HEK293 (cell line): ENCODE measurements at regions not wholly inside any gene's neighbourhood (a gene's known extent, or its start where the extent isn't known, plus 50 kb on each side); places are given as distances from the start of the nearest gene placed in this dataset.

Experiments
- CTCF ChIA-PET: fragments of 350-600 bp; formaldehyde crosslinking; extraction: SDS; loops from one replicate; lab custom pipeline; 2021; ENCODE audit warnings: antibody characterized with exemption; lab: Yijun Ruan, JAX
- POLR2A ChIA-PET: fragments of 300-600 bp; formaldehyde crosslinking; extraction: SDS; loops from one replicate; lab custom pipeline; 2020; ENCODE audit warnings: antibody characterized with exemption, inconsistent platforms; lab: Yijun Ruan, JAX
- H3K27ac ChIP-seq: fragments of 200-500 bp; sonication (Bioruptor generic); 2 replicates; pipeline ENCODE4 v1.5.1; 2014; ENCODE audit warnings: low read depth, low read length, control low read depth, inconsistent platforms; ENCODE audit errors: extremely low read depth
- H3K36me3 ChIP-seq, 2 experiments: fragments of 200-500 bp in 1 of 2; sonication (Bioruptor generic) in 1 of 2; 1 replicate in 1 of 2; 2 replicates in 1 of 2; pipeline ENCODE4 v1.5.1; 2014 to 2017; ENCODE audit warnings: inconsistent platforms in 2 of 2, low read length in 2 of 2; ENCODE audit not compliant: control insufficient read depth in 2 of 2, insufficient read depth in 1 of 2
- H3K4me1 ChIP-seq: fragments of 200-500 bp; sonication (Bioruptor generic); 2 replicates; pipeline ENCODE4 v1.5.1; 2014; ENCODE audit warnings: mild to moderate bottlenecking, low read length, inconsistent platforms; ENCODE audit not compliant: control insufficient read depth, insufficient read depth
- H3K4me3 ChIP-seq: 2 replicates; pipeline ENCODE4 v1.5.1; 2011; ENCODE audit warnings: low read depth, mild to moderate bottlenecking, control low read depth, low read length, moderate library complexity
- H3K9me3 ChIP-seq: fragments of 200-500 bp; sonication (Bioruptor generic); 2 replicates; pipeline ENCODE4 v1.5.1; 2014; ENCODE audit warnings: low read depth, low read length, inconsistent platforms; ENCODE audit not compliant: control insufficient read depth, insufficient read depth
- HOXA7 ChIP-seq: sonication (generic); formaldehyde crosslinking; IDR thresholded peaks from 2 replicates; pipeline ENCODE4 v1.8.1; 2022; ENCODE audit warnings: missing genetic modification reagents, borderline replicate concordance
- ZFP41 ChIP-seq: fragments of 450-650 bp; formaldehyde crosslinking; IDR thresholded peaks from 2 replicates; pipeline ENCODE4 v1.5.1; 2016; ENCODE audit warnings: missing biosample characterization, missing genetic modification characterization, borderline replicate concordance
- ZNF214 ChIP-seq: fragments of 450-650 bp; formaldehyde crosslinking; IDR thresholded peaks from 2 replicates; pipeline ENCODE4 v1.5.1; 2017; ENCODE audit warnings: missing biosample characterization, mild to moderate bottlenecking, missing genetic modification characterization, borderline replicate concordance
- ZNF266 ChIP-seq: fragments of 450-650 bp; formaldehyde crosslinking; IDR thresholded peaks from 2 replicates; pipeline ENCODE4 v1.5.1; 2016; ENCODE audit warnings: missing biosample characterization, missing genetic modification characterization, low read depth
- ZNF354C ChIP-seq: fragments of 450-650 bp; formaldehyde crosslinking; IDR thresholded peaks from 2 replicates; pipeline ENCODE4 v1.5.1; 2016; ENCODE audit warnings: missing biosample characterization, missing genetic modification characterization, low read depth, borderline replicate concordance
- ZNF529 ChIP-seq: fragments of 450-650 bp; formaldehyde crosslinking; IDR thresholded peaks from 2 replicates; pipeline ENCODE4 v1.5.1; 2017; ENCODE audit warnings: missing genetic modification characterization, missing biosample characterization; ENCODE audit not compliant: insufficient replicate concordance
- ZNF600 ChIP-seq: fragments of 450-650 bp; formaldehyde crosslinking; IDR thresholded peaks from 2 replicates; pipeline ENCODE4 v1.5.1; 2016; ENCODE audit warnings: missing biosample characterization, missing genetic modification characterization
- ZNF623 ChIP-seq: fragments of 450-650 bp; formaldehyde crosslinking; IDR thresholded peaks from 2 replicates; pipeline ENCODE4 v1.5.1; 2016; ENCODE audit warnings: missing biosample characterization, missing genetic modification characterization
- ZNF658 ChIP-seq: fragments of 450-650 bp; formaldehyde crosslinking; IDR thresholded peaks from 2 replicates; pipeline ENCODE4; 2016; ENCODE audit warnings: missing biosample characterization, missing genetic modification characterization
- TF ChIP-seq, protein P1 (sequence below): fragments of 450-650 bp; formaldehyde crosslinking; IDR thresholded peaks from 2 replicates; pipeline ENCODE4 v1.5.1; 2016; ENCODE audit warnings: missing biosample characterization, missing genetic modification characterization
- TF ChIP-seq, protein P2 (sequence below): fragments of 450-650 bp; formaldehyde crosslinking; IDR thresholded peaks from 2 replicates; pipeline ENCODE4 v1.5.1; 2016; ENCODE audit warnings: missing biosample characterization, missing genetic modification characterization
- TF ChIP-seq, protein P3 (sequence below): fragments of 450-650 bp; formaldehyde crosslinking; optimal IDR thresholded peaks from 2 replicates; pipeline ENCODE3; 2016; ENCODE audit warnings: missing biosample characterization, mild to moderate bottlenecking, missing genetic modification characterization
- TF ChIP-seq, protein P4 (sequence below): fragments of 450-650 bp; formaldehyde crosslinking; IDR thresholded peaks from 2 replicates; pipeline ENCODE4 v1.5.1; 2016; ENCODE audit warnings: missing biosample characterization, missing genetic modification characterization, low read depth
- TF ChIP-seq, protein P5 (sequence below): fragments of 450-650 bp; formaldehyde crosslinking; IDR thresholded peaks from 2 replicates; pipeline ENCODE4 v1.5.1; 2016; ENCODE audit warnings: missing biosample characterization, missing genetic modification characterization

DNA sequence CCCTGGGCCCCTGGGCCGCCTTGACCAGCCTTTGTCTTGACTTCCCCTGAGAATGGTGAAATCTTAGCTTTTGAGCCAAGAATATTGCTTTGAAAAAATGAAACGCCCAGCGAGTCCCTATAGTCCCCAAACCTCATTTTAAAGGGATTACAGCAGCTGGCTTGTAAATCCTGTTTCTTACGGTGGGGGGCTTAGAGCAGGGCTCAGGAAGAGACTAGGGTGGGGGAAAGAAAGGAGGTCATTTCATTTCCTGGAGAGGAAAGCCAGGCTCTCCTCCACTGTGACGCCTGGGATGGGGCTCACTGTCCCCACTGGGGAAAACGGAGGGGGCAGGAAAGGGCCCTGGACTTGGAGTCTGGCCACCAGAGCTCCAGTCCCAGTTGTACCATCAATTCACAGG lies 72.2 kb upstream of the ALX4 start:
- POLR2A ChIA-PET: no interaction called here
- Histone ChIP-seq H3K36me3 (no peaks in the 10 kb centered on the region), H3K27ac (no peak overlapping the region), H3K9me3 (no peaks in the 10 kb centered on the region), H3K4me3 (no peak overlapping the region), H3K4me1 (no peaks in the 10 kb centered on the region)
- CTCF ChIA-PET: interaction anchor here (0.9 kb wide), 1 partner anchor 96 kb away, joined by 3 read pairs; no protein-coding TSS in a partner anchor
- TF ChIP-seq, protein P1, sequence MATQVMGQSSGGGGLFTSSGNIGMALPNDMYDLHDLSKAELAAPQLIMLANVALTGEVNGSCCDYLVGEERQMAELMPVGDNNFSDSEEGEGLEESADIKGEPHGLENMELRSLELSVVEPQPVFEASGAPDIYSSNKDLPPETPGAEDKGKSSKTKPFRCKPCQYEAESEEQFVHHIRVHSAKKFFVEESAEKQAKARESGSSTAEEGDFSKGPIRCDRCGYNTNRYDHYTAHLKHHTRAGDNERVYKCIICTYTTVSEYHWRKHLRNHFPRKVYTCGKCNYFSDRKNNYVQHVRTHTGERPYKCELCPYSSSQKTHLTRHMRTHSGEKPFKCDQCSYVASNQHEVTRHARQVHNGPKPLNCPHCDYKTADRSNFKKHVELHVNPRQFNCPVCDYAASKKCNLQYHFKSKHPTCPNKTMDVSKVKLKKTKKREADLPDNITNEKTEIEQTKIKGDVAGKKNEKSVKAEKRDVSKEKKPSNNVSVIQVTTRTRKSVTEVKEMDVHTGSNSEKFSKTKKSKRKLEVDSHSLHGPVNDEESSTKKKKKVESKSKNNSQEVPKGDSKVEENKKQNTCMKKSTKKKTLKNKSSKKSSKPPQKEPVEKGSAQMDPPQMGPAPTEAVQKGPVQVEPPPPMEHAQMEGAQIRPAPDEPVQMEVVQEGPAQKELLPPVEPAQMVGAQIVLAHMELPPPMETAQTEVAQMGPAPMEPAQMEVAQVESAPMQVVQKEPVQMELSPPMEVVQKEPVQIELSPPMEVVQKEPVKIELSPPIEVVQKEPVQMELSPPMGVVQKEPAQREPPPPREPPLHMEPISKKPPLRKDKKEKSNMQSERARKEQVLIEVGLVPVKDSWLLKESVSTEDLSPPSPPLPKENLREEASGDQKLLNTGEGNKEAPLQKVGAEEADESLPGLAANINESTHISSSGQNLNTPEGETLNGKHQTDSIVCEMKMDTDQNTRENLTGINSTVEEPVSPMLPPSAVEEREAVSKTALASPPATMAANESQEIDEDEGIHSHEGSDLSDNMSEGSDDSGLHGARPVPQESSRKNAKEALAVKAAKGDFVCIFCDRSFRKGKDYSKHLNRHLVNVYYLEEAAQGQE: no peak
- TF ChIP-seq ZNF623 (tag by site-specific recombination): no peak
- TF ChIP-seq, protein P2, sequence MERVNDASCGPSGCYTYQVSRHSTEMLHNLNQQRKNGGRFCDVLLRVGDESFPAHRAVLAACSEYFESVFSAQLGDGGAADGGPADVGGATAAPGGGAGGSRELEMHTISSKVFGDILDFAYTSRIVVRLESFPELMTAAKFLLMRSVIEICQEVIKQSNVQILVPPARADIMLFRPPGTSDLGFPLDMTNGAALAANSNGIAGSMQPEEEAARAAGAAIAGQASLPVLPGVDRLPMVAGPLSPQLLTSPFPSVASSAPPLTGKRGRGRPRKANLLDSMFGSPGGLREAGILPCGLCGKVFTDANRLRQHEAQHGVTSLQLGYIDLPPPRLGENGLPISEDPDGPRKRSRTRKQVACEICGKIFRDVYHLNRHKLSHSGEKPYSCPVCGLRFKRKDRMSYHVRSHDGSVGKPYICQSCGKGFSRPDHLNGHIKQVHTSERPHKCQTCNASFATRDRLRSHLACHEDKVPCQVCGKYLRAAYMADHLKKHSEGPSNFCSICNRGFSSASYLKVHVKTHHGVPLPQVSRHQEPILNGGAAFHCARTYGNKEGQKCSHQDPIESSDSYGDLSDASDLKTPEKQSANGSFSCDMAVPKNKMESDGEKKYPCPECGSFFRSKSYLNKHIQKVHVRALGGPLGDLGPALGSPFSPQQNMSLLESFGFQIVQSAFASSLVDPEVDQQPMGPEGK (tag by site-specific recombination): no peak
- no peak for TF ChIP-seq ZFP41 (tag by site-specific recombination)
- TF ChIP-seq, protein P3, sequence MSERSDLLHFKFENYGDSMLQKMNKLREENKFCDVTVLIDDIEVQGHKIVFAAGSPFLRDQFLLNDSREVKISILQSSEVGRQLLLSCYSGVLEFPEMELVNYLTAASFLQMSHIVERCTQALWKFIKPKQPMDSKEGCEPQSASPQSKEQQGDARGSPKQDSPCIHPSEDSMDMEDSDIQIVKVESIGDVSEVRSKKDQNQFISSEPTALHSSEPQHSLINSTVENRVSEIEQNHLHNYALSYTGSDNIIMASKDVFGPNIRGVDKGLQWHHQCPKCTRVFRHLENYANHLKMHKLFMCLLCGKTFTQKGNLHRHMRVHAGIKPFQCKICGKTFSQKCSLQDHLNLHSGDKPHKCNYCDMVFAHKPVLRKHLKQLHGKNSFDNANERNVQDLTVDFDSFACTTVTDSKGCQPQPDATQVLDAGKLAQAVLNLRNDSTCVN (tag by site-specific recombination): no peak
- TF ChIP-seq ZNF266 (tag by site-specific recombination): no peak
- TF ChIP-seq, protein P4, sequence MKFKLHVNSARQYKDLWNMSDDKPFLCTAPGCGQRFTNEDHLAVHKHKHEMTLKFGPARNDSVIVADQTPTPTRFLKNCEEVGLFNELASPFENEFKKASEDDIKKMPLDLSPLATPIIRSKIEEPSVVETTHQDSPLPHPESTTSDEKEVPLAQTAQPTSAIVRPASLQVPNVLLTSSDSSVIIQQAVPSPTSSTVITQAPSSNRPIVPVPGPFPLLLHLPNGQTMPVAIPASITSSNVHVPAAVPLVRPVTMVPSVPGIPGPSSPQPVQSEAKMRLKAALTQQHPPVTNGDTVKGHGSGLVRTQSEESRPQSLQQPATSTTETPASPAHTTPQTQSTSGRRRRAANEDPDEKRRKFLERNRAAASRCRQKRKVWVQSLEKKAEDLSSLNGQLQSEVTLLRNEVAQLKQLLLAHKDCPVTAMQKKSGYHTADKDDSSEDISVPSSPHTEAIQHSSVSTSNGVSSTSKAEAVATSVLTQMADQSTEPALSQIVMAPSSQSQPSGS (tag by site-specific recombination): no peak
- TF ChIP-seq, protein P5, sequence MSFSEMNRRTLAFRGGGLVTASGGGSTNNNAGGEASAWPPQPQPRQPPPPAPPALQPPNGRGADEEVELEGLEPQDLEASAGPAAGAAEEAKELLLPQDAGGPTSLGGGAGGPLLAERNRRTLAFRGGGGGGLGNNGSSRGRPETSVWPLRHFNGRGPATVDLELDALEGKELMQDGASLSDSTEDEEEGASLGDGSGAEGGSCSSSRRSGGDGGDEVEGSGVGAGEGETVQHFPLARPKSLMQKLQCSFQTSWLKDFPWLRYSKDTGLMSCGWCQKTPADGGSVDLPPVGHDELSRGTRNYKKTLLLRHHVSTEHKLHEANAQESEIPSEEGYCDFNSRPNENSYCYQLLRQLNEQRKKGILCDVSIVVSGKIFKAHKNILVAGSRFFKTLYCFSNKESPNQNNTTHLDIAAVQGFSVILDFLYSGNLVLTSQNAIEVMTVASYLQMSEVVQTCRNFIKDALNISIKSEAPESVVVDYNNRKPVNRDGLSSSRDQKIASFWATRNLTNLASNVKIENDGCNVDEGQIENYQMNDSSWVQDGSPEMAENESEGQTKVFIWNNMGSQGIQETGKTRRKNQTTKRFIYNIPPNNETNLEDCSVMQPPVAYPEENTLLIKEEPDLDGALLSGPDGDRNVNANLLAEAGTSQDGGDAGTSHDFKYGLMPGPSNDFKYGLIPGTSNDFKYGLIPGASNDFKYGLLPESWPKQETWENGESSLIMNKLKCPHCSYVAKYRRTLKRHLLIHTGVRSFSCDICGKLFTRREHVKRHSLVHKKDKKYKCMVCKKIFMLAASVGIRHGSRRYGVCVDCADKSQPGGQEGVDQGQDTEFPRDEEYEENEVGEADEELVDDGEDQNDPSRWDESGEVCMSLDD: no peak
- no peak for TF ChIP-seq HOXA7
- no peak for TF ChIP-seq ZNF529
- no peak for TF ChIP-seq ZNF354C (tag by site-specific recombination)
- TF ChIP-seq ZNF600 (tag by site-specific recombination): no peak
- TF ChIP-seq ZNF658: no peak
- TF ChIP-seq ZNF214 (tag by site-specific recombination): no peak
